HUES6 (cell line): ENCODE measurements at regions not wholly inside any gene's neighbourhood (a gene's known extent, or its start where the extent isn't known, plus 50 kb on each side); places are given as distances from the start of the nearest gene placed in this dataset.

Experiments
- H3K27ac ChIP-seq: 2 replicates; pipeline ENCODE4 v1.7.0; 2013; ENCODE audit warnings: low read depth, mild to moderate bottlenecking, low read length, inconsistent platforms
- H3K27me3 ChIP-seq: 2 replicates; pipeline ENCODE4 v1.6.1; 2013; ENCODE audit warnings: low read length; ENCODE audit not compliant: control insufficient read depth, insufficient read depth
- H3K36me3 ChIP-seq: 2 replicates; pipeline ENCODE4 v1.6.1; 2013; ENCODE audit warnings: low read length; ENCODE audit not compliant: control insufficient read depth, insufficient read depth
- H3K4me1 ChIP-seq: 2 replicates; pipeline ENCODE4 v1.6.1; 2013; ENCODE audit warnings: low read length; ENCODE audit not compliant: control insufficient read depth, insufficient read depth
- H3K4me3 ChIP-seq: 2 replicates; pipeline ENCODE4 v1.5.1; 2013; ENCODE audit warnings: low read depth, low read length
- H3K9ac ChIP-seq: one replicate; pipeline ENCODE4 v1.6.1; 2013; ENCODE audit warnings: mild to moderate bottlenecking, low read length
- H3K9me3 ChIP-seq: 2 replicates; pipeline ENCODE4 v1.6.1; 2013; ENCODE audit warnings: low read depth, low read length; ENCODE audit not compliant: control insufficient read depth, insufficient read depth

GRCh38 chr11:114758627-114759026 is 80.3 kb downstream of the NXPE2 start:
- no peak overlapping the region for H3K9ac ChIP-seq
- no peak overlapping the region for H3K27ac ChIP-seq
- H3K27me3 ChIP-seq = no peaks in the 10 kb centered on the region
- no peak overlapping the region for H3K4me3 ChIP-seq
- no peaks in the 10 kb centered on the region for H3K9me3 ChIP-seq
- no peaks in the 10 kb centered on the region for H3K4me1 ChIP-seq
- H3K36me3 ChIP-seq = no peaks in the 10 kb centered on the region

- Histone ChIP-seq H3K4me3 (no peak overlapping the region), H3K27me3 (no peaks in the 10 kb centered on the region), H3K27ac (no peak overlapping the region), H3K4me1 (no peaks in the 10 kb centered on the region), H3K36me3 (no peaks in the 10 kb centered on the region), H3K9me3 (no peaks in the 10 kb centered on the region), H3K9ac (no peak overlapping the region)
These were observed 84.1 kb downstream of the NXPE2 start for GRCh38 chr11:114762408-114762807.

GRCh38 chr11:114764563-114764962 is 86.2 kb downstream of the NXPE2 start:
- no peaks in the 10 kb centered on the region for H3K4me1 ChIP-seq
- H3K36me3 ChIP-seq = no peaks in the 10 kb centered on the region
- no peak overlapping the region for H3K4me3 ChIP-seq
- no peak overlapping the region for H3K9ac ChIP-seq
- no peaks in the 10 kb centered on the region for H3K9me3 ChIP-seq
- H3K27me3 ChIP-seq = no peaks in the 10 kb centered on the region
- H3K27ac ChIP-seq = no peak overlapping the region

- Histone ChIP-seq H3K27me3 (peaks cover 18% of the 10 kb centered on the region), H3K4me3 (no peak overlapping the region), H3K9me3 (no peaks in the 10 kb centered on the region), H3K9ac (no peak overlapping the region), H3K4me1 (peaks cover 14% of the 10 kb centered on the region), H3K36me3 (no peaks in the 10 kb centered on the region), H3K27ac (no peak overlapping the region)
These were observed 92.8 kb downstream of the NXPE2 start for GRCh38 chr11:114771172-114771571.

- peaks cover 14% of the 10 kb centered on the region for H3K4me1 ChIP-seq
- H3K9ac ChIP-seq = no peak overlapping the region
- H3K36me3 ChIP-seq = no peaks in the 10 kb centered on the region
- peak overlapping the region; percentile 15; the same call in 1 of the 2 replicates for H3K4me3 ChIP-seq
- no peak overlapping the region for H3K27ac ChIP-seq
- no peaks in the 10 kb centered on the region for H3K9me3 ChIP-seq
- peaks cover 18% of the 10 kb centered on the region for H3K27me3 ChIP-seq
These were observed 95.4 kb downstream of the NXPE2 start for GRCh38 chr11:114773541-114774338.

GRCh38 chr11:114774599-114775361 is 96.5 kb downstream of the NXPE2 start:
- Histone ChIP-seq H3K36me3 (no peaks in the 10 kb centered on the region), H3K4me1 (peaks cover 14% of the 10 kb centered on the region), H3K4me3 (no peak overlapping the region), H3K27ac (no peak overlapping the region), H3K9me3 (no peaks in the 10 kb centered on the region), H3K9ac (no peak overlapping the region), H3K27me3 (peaks cover 18% of the 10 kb centered on the region)

- Histone ChIP-seq H3K36me3 (no peaks in the 10 kb centered on the region), H3K9ac (no peak overlapping the region), H3K4me1 (peaks cover 18% of the 10 kb centered on the region), H3K27me3 (peaks cover 18% of the 10 kb centered on the region), H3K27ac (no peak overlapping the region), H3K4me3 (no peak overlapping the region), H3K9me3 (no peaks in the 10 kb centered on the region)
These were observed 97.7 kb downstream of the NXPE2 start for GRCh38 chr11:114775875-114776621.

GRCh38 chr11:114776956-114777355 is 98.6 kb downstream of the NXPE2 start:
- Histone ChIP-seq H3K4me1 (peaks cover 18% of the 10 kb centered on the region), H3K9ac (no peak overlapping the region), H3K4me3 (no peak overlapping the region), H3K9me3 (no peaks in the 10 kb centered on the region), H3K27me3 (peaks cover 18% of the 10 kb centered on the region), H3K36me3 (no peaks in the 10 kb centered on the region), H3K27ac (no peak overlapping the region)

GRCh38 chr11:114779189-114779588 is 100.9 kb downstream of the NXPE2 start:
- Histone ChIP-seq H3K9me3 (no peaks in the 10 kb centered on the region), H3K9ac (no peak overlapping the region), H3K4me3 (no peak overlapping the region), H3K27ac (no peak overlapping the region), H3K4me1 (peaks cover 8% of the 10 kb centered on the region), H3K36me3 (no peaks in the 10 kb centered on the region), H3K27me3 (peaks cover 6% of the 10 kb centered on the region)

GRCh38 chr11:114782650-114783310 is 104.5 kb downstream of the NXPE2 start:
- H3K4me1 ChIP-seq = 0 out of 2 replicates have a peak, but pooled peaks cover 4% of the 10 kb centered on the region
- H3K27ac ChIP-seq = no peak overlapping the region
- no peaks in the 10 kb centered on the region for H3K36me3 ChIP-seq
- no peaks in the 10 kb centered on the region for H3K27me3 ChIP-seq
- H3K4me3 ChIP-seq = no peak overlapping the region
- H3K9me3 ChIP-seq = no peaks in the 10 kb centered on the region
- no peak overlapping the region for H3K9ac ChIP-seq
